Cardiac muscle cell (in vitro differentiated cells and primary cell): ENCODE measurements at regions not wholly inside any gene's neighbourhood (a gene's known extent, or its start where the extent isn't known, plus 50 kb on each side); places are given as distances from the start of the nearest gene placed in this dataset.

ENCODE experiments used
- DNase-seq, 2 donors: peaks; one replicate each; pipeline versions ENCODE4 v3.0.0 to v3.0.0-alpha.2; 2010 to 2017; ENCODE audit warnings: low read depth in 1 of 2, low spot score in 1 of 2
- H3K27ac ChIP-seq: fragments of 200-600 bp; sonication (generic); 2 replicates; pipeline ENCODE4 v1.5.1; 2016
- H3K27me3 ChIP-seq: fragments of 200-600 bp; sonication (generic); 2 replicates; pipeline ENCODE4 v1.6.0; 2016; ENCODE audit warnings: control low read depth
- H3K36me3 ChIP-seq: fragments of 200-600 bp; sonication (generic); 2 replicates; pipeline ENCODE4 v1.5.1; 2016; ENCODE audit warnings: control low read depth
- H3K4me1 ChIP-seq: fragments of 200-600 bp; sonication (generic); 2 replicates; pipeline ENCODE4 v1.8.1; 2017; ENCODE audit warnings: low read depth, mild to moderate bottlenecking, mixed run types
- H3K4me3 ChIP-seq: fragments of 200-600 bp; sonication (generic); 2 replicates; pipeline ENCODE4 v1.5.1; 2016; ENCODE audit warnings: mild to moderate bottlenecking
- H3K9me3 ChIP-seq: fragments of 200-600 bp; sonication (generic); 2 replicates; pipeline ENCODE4 v1.5.1; 2017; ENCODE audit warnings: low read depth, mild to moderate bottlenecking, control low read depth
- TF ChIP-seq, protein P1 (sequence below): IDR thresholded peaks from 2 replicates; pipeline ENCODE4 v1.5.1; 2012; ENCODE audit warnings: low read depth, mild to moderate bottlenecking, low read length

DNA sequence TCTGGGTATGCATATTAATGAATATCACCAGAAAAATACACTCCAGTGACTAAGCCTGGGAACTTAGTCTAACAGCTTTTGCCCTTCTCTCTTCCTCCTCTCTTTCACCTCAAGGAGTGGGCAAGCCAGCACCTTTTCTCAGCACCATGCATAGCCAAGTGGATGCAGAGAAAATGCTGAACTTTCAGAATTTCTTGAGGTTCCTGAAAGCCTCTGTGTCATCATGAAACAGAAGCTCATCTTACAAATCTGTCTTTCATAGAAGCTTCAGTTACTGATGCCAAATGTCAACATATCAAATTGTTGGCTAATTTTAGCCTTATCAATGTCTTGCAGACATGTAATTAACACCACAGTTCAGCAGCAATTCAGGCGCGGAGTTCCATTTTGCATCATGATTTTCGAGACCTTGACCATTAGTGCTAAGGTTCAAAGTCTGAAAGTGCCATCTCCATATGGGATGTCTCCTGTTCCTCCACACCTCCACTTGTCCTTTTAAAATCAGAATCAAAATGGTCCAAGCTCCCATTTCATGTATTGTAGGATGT is 51.1 kb upstream of the RPH3A start:
- Histone ChIP-seq H3K4me1 (peaks cover 4% of the 10 kb centered on the region), H3K4me3 (no peak overlapping the region), H3K27me3 (no peaks in the 10 kb centered on the region), H3K36me3 (no peaks in the 10 kb centered on the region), H3K9me3 (no peaks in the 10 kb centered on the region), H3K27ac (no peak overlapping the region)
- TF ChIP-seq, protein P1, sequence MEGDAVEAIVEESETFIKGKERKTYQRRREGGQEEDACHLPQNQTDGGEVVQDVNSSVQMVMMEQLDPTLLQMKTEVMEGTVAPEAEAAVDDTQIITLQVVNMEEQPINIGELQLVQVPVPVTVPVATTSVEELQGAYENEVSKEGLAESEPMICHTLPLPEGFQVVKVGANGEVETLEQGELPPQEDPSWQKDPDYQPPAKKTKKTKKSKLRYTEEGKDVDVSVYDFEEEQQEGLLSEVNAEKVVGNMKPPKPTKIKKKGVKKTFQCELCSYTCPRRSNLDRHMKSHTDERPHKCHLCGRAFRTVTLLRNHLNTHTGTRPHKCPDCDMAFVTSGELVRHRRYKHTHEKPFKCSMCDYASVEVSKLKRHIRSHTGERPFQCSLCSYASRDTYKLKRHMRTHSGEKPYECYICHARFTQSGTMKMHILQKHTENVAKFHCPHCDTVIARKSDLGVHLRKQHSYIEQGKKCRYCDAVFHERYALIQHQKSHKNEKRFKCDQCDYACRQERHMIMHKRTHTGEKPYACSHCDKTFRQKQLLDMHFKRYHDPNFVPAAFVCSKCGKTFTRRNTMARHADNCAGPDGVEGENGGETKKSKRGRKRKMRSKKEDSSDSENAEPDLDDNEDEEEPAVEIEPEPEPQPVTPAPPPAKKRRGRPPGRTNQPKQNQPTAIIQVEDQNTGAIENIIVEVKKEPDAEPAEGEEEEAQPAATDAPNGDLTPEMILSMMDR: no peak
- DNase-seq: no peak

DNA sequence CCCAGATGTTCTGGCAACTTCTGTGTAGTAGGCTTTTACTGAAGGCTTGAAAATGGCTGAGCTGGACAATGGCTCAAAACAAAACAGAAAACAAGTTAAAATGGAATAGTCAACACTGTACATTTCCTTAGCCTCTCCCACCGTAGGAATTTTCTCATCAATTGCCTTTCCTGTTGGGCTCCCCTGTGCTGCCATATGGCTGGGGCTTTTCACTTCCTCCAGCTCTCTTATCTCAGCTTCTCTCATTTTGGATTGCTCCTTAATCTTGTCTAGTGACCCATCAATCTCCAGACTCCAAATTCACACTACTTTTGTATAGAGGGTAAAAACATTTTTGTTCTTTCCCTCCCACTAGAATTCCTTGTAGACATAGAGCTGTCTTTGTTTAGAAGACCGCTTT is 50.4 kb upstream of the RPH3A start:
- Histone ChIP-seq H3K27ac (no peak overlapping the region), H3K4me3 (no peak overlapping the region), H3K9me3 (no peaks in the 10 kb centered on the region), H3K4me1 (peaks cover 4% of the 10 kb centered on the region), H3K36me3 (no peaks in the 10 kb centered on the region), H3K27me3 (no peaks in the 10 kb centered on the region)
- no peak for DNase-seq
- TF ChIP-seq, protein P1: no peak
